WTC11 (cell line): ENCODE measurements at regions not wholly inside any gene's neighbourhood (a gene's known extent, or its start where the extent isn't known, plus 50 kb on each side); places are given as distances from the start of the nearest gene placed in this dataset.
"Not testable (repeated sequence)": the region's sequence is repeated elsewhere in the genome, so short reads cannot be mapped to it uniquely, and the experiment has no call there.

ENCODE experiments used
- ATAC-seq: fragments of 200-7000 bp; cut with Tn5 transposase; 2 replicates; pipeline ENCODE4 v1.10.0; 2021; ENCODE audit warnings: mild to moderate bottlenecking, moderate library complexity
- CTCF ChIA-PET: fragments of 300-600 bp; sonication (Branson Sonifier 250); formaldehyde crosslinking; loops from one replicate; lab custom pipeline; 2021; ENCODE audit warnings: antibody characterized with exemption; lab: Charles Lee
- POLR2A ChIA-PET: fragments of 350-600 bp; sonication (Branson Sonifier 250); formaldehyde crosslinking; loops from one replicate; lab custom pipeline; 2021; ENCODE audit warnings: antibody characterized with exemption; lab: Charles Lee
- DNase-seq: peaks from one replicate; pipeline ENCODE4 v3.0.0; 2021; ENCODE audit warnings: low spot score
- H3K27ac Mint-ChIP-seq: 2 replicates; pipeline ENCODE4 v1.8.0; 2021; ENCODE audit warnings: mixed read lengths
- H3K27me3 Mint-ChIP-seq: 2 replicates; pipeline ENCODE4 v1.8.0; 2021; ENCODE audit warnings: low read depth, mild to moderate bottlenecking, moderate library complexity, mixed read lengths
- H3K36me3 Mint-ChIP-seq: 2 replicates; pipeline ENCODE4 v1.8.0; 2021; ENCODE audit warnings: mixed read lengths
- H3K4me1 Mint-ChIP-seq: 2 replicates; pipeline ENCODE4 v1.8.0; 2022; ENCODE audit warnings: mixed read lengths
- H3K4me3 Mint-ChIP-seq: 2 replicates; pipeline ENCODE4 v1.8.0; 2021; ENCODE audit warnings: mild to moderate bottlenecking, moderate library complexity, mixed read lengths
- H3K9me3 Mint-ChIP-seq: 2 replicates; pipeline ENCODE4 v1.8.0; 2021; ENCODE audit warnings: mixed read lengths
- ATF1 ChIP-seq: sonication (generic); formaldehyde crosslinking; IDR thresholded peaks from 2 replicates; pipeline ENCODE4 v1.8.1; 2023; ENCODE audit warnings: mild to moderate bottlenecking, moderate library complexity, missing genetic modification reagents
- ATF2 ChIP-seq: sonication (generic); formaldehyde crosslinking; IDR thresholded peaks from 2 replicates; pipeline ENCODE4 v1.8.1; 2022; ENCODE audit warnings: low read depth, missing genetic modification reagents, borderline replicate concordance
- CDX4 ChIP-seq: fragments of 250-450 bp; sonication (Bioruptor Pico); IDR thresholded peaks from 2 replicates; pipeline ENCODE4 v1.9.0; 2021; ENCODE audit warnings: moderate library complexity, mild to moderate bottlenecking, inconsistent platforms, borderline replicate concordance
- CTCF ChIP-seq: fragments of 200-600 bp; IDR thresholded peaks from 2 replicates; pipeline ENCODE4 v1.8.0; 2022; ENCODE audit warnings: antibody characterized with exemption
- ELF4 ChIP-seq: sonication (generic); formaldehyde crosslinking; IDR thresholded peaks from 2 replicates; pipeline ENCODE4 v1.8.1; 2022; ENCODE audit warnings: low read depth, mild to moderate bottlenecking, moderate library complexity, missing genetic modification reagents
- ESRRA ChIP-seq: sonication (generic); formaldehyde crosslinking; IDR thresholded peaks from 2 replicates; pipeline ENCODE4 v1.8.1; 2022; ENCODE audit warnings: mild to moderate bottlenecking, missing genetic modification reagents, borderline replicate concordance
- HMGXB4 ChIP-seq: sonication (generic); formaldehyde crosslinking; IDR thresholded peaks from 2 replicates; pipeline ENCODE4 v1.8.1; 2023; ENCODE audit warnings: mild to moderate bottlenecking, moderate library complexity, missing genetic modification reagents
- MAX ChIP-seq: sonication (generic); formaldehyde crosslinking; IDR thresholded peaks from 2 replicates; pipeline ENCODE4 v1.8.0; 2022; ENCODE audit warnings: mild to moderate bottlenecking, missing genetic modification reagents
- MYBL2 ChIP-seq: sonication (generic); formaldehyde crosslinking; IDR thresholded peaks from 2 replicates; pipeline ENCODE4 v1.8.1; 2023; ENCODE audit warnings: mild to moderate bottlenecking, moderate library complexity, missing genetic modification reagents
- NFYB ChIP-seq: sonication (generic); formaldehyde crosslinking; conservative IDR thresholded peaks from 2 replicates; pipeline ENCODE4 v1.8.0; 2022; ENCODE audit warnings: low read depth, missing genetic modification reagents
- NR3C1 ChIP-seq: sonication (generic); formaldehyde crosslinking; conservative IDR thresholded peaks from 2 replicates; pipeline ENCODE4 v1.8.1; 2023; ENCODE audit warnings: low read depth, mild to moderate bottlenecking, missing genetic modification reagents
- PREB ChIP-seq: sonication (generic); formaldehyde crosslinking; IDR thresholded peaks from 2 replicates; pipeline ENCODE4 v1.8.1; 2022; ENCODE audit warnings: mild to moderate bottlenecking, missing genetic modification reagents, moderate library complexity, borderline replicate concordance
- STAT6 ChIP-seq: sonication (generic); formaldehyde crosslinking; conservative IDR thresholded peaks from 2 replicates; pipeline ENCODE4 v1.8.1; 2023; ENCODE audit warnings: mild to moderate bottlenecking, low read depth, missing genetic modification reagents, moderate library complexity
- USF2 ChIP-seq: sonication (generic); formaldehyde crosslinking; IDR thresholded peaks from 2 replicates; pipeline ENCODE4 v1.8.1; 2023; ENCODE audit warnings: mild to moderate bottlenecking, missing genetic modification reagents, moderate library complexity
- ZBTB21 ChIP-seq: sonication (generic); formaldehyde crosslinking; IDR thresholded peaks from 2 replicates; pipeline ENCODE4 v1.8.1; 2023; ENCODE audit warnings: mild to moderate bottlenecking, missing genetic modification reagents, borderline replicate concordance
- ZNF121 ChIP-seq: sonication (generic); formaldehyde crosslinking; IDR thresholded peaks from 2 replicates; pipeline ENCODE4 v1.8.0; 2023; ENCODE audit warnings: missing genetic modification reagents
- ZNF219 ChIP-seq: sonication (generic); formaldehyde crosslinking; IDR thresholded peaks from 2 replicates; pipeline ENCODE4 v1.8.0; 2023; ENCODE audit warnings: missing genetic modification reagents, mild to moderate bottlenecking, borderline replicate concordance
- ZNF232 ChIP-seq: sonication (generic); formaldehyde crosslinking; IDR thresholded peaks from 2 replicates; pipeline ENCODE4 v1.8.0; 2022; ENCODE audit warnings: mild to moderate bottlenecking, missing genetic modification reagents
- ZNF512 ChIP-seq: sonication (generic); formaldehyde crosslinking; IDR thresholded peaks from 2 replicates; pipeline ENCODE4 v1.8.1; 2022; ENCODE audit warnings: missing genetic modification reagents, borderline replicate concordance
- ZSCAN18 ChIP-seq: fragments of 250-450 bp; sonication (Bioruptor Pico); IDR thresholded peaks from 2 replicates; pipeline ENCODE4 v2.1.2; 2022; ENCODE audit warnings: mild to moderate bottlenecking, moderate library complexity

GRCh38 chr6:105862936-105863607, 223.1 kb upstream of the PRDM1 start:
- H3K27ac Mint-ChIP-seq, result no peak overlapping the region
- H3K4me3 Mint-ChIP-seq, result no peak overlapping the region
- peaks cover 34% of the 10 kb centered on the region for H3K9me3 Mint-ChIP-seq
- no peak for ATAC-seq
- no peaks in the 10 kb centered on the region for H3K27me3 Mint-ChIP-seq
- peaks cover 3% of the 10 kb centered on the region; the same call in 1 of the 2 replicates for H3K4me1 Mint-ChIP-seq
- TF ChIP-seq ZNF121 (CRISPR knock-in tag) (no peak), ZNF232 (CRISPR knock-in tag) (no peak), CTCF (no peak), ATF2 (CRISPR knock-in tag) (no peak), ZNF219 (no peak), HMGXB4 (no peak), ZBTB21 (CRISPR knock-in tag) (no peak), MYBL2 (CRISPR knock-in tag) (no peak), PREB (CRISPR knock-in tag) (no peak), ATF1 (CRISPR knock-in tag) (no peak), CDX4 (CRISPR knock-in tag) (no peak), NR3C1 (CRISPR knock-in tag) (no peak), NFYB (CRISPR knock-in tag) (no peak), MAX (CRISPR knock-in tag) (no peak), ELF4 (CRISPR knock-in tag) (no peak), STAT6 (CRISPR knock-in tag) (no peak), ZSCAN18 (CRISPR knock-in tag) (no peak), USF2 (CRISPR knock-in tag) (no peak), ESRRA (CRISPR knock-in tag) (no peak), ZNF512 (CRISPR knock-in tag) (no peak)
- POLR2A ChIA-PET, result interaction anchor here (0.6 kb wide), 1 partner anchor 320 kb away, joined by 4 read pairs; no protein-coding TSS in a partner anchor
- CTCF ChIA-PET, result no interaction called here
- DNase-seq, result no peak
- peaks cover 4% of the 10 kb centered on the region; the same call in 1 of the 2 replicates for H3K36me3 Mint-ChIP-seq

GRCh38 chr6:105860927-105861326, 225.2 kb upstream of the PRDM1 start:
- not testable (repeated sequence) for H3K27ac Mint-ChIP-seq, ATAC-seq

More at GRCh38 chr6:105860927-105861326, 225.2 kb upstream of the PRDM1 start:
- H3K36me3 Mint-ChIP-seq, DNase-seq, H3K27me3 Mint-ChIP-seq, H3K4me3 Mint-ChIP-seq, H3K4me1 Mint-ChIP-seq, POLR2A ChIA-PET, CTCF ChIA-PET: not testable (repeated sequence)
- H3K9me3 Mint-ChIP-seq, result peaks cover 26% of the 10 kb centered on the region
